ENCODE measurements at regions not wholly inside any gene's neighbourhood (a gene's known extent, or its start where the extent isn't known, plus 50 kb on each side); places are given as distances from the start of the nearest gene placed in this dataset.

DNA sequence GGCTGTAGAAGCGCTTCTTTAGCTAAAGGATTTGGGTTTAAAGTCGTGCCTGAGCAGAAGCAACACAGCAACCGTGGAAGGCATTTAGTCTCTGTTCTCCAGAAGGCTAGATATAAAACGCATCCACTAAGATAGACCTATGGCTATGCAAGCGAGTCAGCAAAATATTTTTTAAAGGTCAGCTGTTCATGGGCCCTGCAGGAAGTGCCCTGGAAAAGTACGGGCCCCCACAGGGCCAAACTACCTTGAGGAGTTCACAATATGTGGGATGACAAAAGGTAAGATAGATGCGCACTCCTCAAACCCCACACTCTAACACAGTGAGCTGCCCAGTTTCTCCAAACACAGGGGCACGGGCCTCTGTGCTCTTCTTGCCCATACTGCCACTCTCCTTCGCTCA lies 261.6 kb downstream of the VPS13C start:
- DNase-seq = no peak

DNA sequence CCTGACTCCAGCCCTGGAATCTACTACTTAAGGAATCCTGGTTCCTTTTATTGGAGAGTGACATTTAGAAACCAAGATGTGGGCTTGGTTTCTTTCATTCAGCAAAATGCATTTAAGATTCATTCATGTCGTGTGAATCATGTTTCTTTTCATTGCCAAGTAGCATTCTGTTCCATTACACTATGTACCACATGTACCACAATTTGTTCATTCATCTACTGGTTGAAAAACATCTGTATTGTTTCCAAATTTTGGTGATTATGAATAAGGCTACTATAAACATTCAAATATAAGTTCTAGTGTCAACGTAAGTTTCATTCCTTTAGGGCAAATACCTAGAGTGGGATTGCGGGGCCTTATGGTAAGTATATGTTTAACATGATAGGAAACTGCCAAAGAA lies 264.2 kb downstream of the VPS13C start:
- DNase-seq = no peak

- no peak for DNase-seq
Observed at GRCh38 chr15:61794881-61795280, 265.4 kb downstream of the VPS13C start.

GRCh38 chr15:61794276-61794675 lies 266.0 kb downstream of the VPS13C start:
- DNase-seq = no peak

GRCh38 chr15:61784734-61785133 lies 275.5 kb downstream of the VPS13C start:
- DNase-seq = no peak

DNA sequence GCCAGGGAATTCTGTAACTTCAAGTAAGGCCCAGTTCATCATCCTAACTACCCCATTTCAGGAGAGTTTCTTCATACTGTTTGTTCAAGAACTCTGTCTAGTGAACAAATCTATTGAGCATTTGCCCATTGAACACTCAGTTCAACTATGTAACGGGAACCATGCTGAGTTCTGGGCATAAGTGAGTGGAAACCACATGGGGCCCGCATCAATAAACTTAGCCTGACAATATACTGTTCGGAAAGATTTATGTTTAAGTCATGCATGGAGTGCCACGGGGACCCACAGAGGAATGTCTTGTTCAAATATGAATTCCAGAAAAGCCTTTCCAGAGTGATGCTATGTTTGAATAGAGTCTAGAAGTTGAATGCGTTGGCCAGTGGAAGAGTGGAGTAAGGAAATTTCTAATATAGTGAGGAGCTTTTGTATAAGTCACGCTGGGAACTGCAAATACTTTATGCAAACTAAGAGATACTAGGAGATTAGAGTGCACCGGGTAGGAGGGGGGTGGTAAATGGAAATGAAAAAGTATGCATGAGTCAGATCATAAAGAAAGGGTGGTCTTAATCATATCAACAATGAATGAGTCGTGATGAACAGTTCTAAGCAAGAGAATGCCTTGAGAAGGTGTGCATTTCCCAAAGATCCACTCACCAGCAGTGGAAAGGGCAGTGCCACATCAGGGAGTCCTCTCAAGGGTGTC lies 279.8 kb downstream of the VPS13C start:
- DNase-seq = no peak

- DNase-seq = no peak
Observed at GRCh38 chr15:61777689-61778088, 282.6 kb downstream of the VPS13C start.

DNA sequence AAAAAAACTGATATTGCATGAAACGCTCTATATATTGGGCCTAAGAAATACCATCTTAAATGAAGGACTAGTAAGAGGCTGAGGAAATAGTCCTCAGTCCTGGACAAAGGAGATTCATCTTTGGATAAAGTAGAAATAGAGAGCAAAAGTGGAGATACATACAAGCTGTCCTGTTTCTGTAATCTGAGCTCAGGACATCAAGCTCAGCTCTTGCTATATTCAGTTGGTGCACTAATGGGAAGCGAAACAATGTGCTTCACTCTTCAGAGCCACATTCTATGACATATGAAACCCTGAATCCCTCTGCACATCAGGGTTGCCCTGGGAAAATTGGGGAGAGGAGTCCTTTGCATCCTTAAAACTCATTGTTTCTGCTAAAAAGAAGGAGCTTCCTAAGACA lies 290.7 kb downstream of the VPS13C start:
- no peak for DNase-seq

- DNase-seq = no peak
Observed at GRCh38 chr15:61768131-61768530, 292.1 kb downstream of the VPS13C start.

DNA sequence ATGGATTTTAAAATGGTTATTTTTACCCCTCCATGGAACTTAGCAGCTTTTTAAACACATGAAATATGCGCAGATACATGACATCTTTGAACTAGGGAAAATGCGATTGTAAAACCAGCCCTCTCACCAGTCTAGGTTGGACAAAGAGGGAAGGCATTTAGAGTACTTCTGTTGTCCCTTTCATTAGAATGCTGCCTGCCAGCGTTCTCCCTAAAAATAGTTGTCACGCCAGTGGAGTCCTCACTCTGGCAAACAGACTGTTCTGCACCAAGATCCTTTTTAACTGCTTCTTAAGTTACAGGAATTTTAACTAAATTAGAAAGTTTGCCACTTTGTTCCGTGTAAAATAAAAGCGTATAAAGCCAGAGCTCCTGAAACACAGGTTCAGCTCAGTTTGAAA lies 295.3 kb downstream of the VPS13C start:
- DNase-seq = no peak

GRCh38 chr15:61764141-61764540 lies 296.1 kb downstream of the VPS13C start:
- DNase-seq = no peak

DNA sequence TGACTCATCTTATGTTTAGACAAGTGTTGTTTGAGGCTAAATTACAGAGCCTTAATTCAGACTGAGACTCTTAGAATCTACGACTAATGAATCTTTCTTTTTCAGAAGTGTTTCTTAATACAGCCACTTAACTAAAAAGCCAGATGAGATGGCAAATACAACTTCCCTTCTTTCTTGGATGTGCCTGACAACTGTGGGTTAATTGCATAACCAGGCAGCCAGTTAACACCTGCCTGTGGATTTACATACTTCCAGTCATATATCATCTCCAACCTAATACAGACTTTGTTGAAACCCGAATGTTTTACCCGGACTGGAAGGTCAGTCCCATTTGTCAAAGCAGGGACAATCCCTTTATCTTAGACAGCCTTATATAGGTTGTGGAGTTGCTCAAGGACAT lies 297.6 kb downstream of the VPS13C start:
- DNase-seq = no peak

DNA sequence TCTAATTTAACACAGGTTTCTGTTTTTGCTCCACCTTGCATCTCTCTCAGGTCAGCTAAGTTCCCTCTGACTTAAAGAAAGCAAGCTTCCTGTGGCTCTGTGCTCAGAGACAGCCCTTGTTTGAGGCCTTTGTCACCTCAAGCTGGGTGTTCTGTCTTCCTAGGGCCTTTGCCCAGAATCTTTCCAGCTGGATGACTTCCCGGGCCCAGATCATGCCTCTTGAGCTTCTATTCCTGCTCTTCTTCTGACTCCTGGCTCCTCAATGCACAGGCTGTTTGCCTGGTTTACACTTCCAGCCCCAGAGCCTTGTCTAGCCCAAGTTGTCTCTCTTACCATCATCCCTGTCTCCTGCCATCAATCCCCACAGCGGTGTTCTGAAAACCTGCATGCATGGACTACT lies 300.6 kb downstream of the VPS13C start:
- DNase-seq = no peak

GRCh38 chr15:61756071-61756820 lies 304.0 kb downstream of the VPS13C start:
- no peak for DNase-seq

DNA sequence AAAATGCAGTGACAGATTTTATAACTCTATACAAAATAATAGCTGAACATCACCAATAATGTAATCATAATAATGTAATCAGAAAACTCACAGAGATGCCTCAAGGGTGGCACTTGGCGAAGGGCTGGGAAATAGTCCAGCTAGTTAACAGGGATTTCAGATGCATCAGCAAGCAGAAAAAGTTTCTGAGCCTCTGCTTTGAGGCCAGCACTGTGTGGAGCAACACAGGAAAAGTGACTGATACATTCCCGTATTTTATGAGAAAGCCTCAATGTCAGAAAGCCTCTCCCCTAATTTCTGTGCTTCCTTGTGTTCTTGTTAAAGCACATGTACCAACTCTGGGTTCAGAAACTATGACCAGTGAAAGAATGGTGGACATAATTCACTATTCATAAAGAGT lies 304.8 kb downstream of the VPS13C start:
- no peak for DNase-seq

DNA sequence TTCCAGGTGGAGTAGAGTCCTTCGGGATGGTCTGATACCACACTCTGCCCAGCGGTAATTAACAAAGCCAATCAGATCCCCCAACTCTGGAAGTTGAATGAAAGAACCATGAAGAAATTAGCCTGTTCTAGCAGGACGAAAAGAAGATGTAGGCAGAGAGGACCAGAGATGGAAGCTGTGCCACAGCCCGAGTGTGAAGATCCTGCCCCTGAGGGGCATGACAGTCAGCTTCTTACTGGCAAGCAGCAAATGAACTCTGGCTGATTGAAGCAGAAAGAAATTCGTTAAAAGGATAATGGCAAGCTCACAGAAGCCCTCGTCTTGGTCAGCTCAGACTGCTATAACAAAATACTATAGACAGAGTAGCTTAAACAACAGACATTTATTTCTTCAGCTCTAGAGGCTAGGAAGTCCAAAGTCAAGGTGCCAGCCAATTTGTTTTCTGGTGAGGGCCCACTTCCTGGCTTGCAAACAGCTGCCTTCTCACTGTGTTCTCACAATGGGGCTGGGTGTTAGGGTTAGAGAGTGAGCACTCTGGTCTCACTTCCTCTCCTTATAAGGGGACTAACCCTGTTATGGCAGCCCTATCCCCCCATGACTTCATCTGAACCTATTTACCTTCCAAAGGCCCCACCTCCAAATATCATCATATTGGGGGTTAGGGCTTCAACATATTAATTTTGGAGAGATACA lies 307.1 kb downstream of the VPS13C start:
- DNase-seq = no peak

- DNase-seq = no peak
Observed at GRCh38 chr15:61752001-61752400, 308.2 kb downstream of the VPS13C start.

- DNase-seq = no peak
Observed at GRCh38 chr15:61750271-61751084, 309.8 kb downstream of the VPS13C start.

- no peak for DNase-seq
Observed at GRCh38 chr15:61749169-61749568, 311.1 kb downstream of the VPS13C start.

DNA sequence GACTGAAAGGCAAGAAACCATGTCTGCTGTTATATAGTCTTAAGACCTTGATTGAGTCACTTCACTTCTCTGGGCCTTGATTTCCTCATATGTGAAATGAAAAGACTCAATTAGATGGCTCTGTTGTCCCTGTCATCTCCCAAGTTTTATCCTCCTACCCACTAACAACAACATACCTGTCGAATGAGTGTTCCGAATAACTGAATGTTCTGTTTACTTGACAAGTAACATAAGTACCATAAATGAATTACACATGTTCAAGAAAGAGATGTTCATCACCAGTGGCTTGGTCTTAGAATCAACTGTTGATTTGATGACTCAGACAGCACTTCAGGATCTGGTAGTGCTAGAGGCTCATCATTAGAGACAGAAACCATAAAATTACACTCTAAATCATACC lies 311.7 kb downstream of the VPS13C start:
- no peak for DNase-seq

GRCh38 chr15:61746589-61746988 lies 313.7 kb downstream of the VPS13C start:
- DNase-seq = no peak

- DNase-seq = no peak
Observed at GRCh38 chr15:61743345-61743909, 316.8 kb downstream of the VPS13C start.

- no peak for DNase-seq
Observed at GRCh38 chr15:61742591-61742990, 317.7 kb downstream of the VPS13C start.

Measured in NCI-H1436 (cell line).